22Rv1 (cell line): ENCODE measurements at regions not wholly inside any gene's neighbourhood (a gene's known extent, or its start where the extent isn't known, plus 50 kb on each side); places are given as distances from the start of the nearest gene placed in this dataset.

Source experiments
- H3K27ac ChIP-seq: fragments of 450-650 bp; 2 replicates; pipeline ENCODE4 v1.5.1; 2017
- CTCF ChIP-seq: fragments of 450-650 bp; IDR thresholded peaks from 2 replicates; pipeline ENCODE4 v1.5.1; 2017; ENCODE audit warnings: mild to moderate bottlenecking
- ZFX ChIP-seq: fragments of 450-650 bp; IDR thresholded peaks from 2 replicates; pipeline ENCODE4 v1.6.1; 2017; ENCODE audit warnings: antibody characterized with exemption, borderline replicate concordance

GRCh38 chrX:126064901-126065541 is 101.1 kb downstream of the DCAF12L2 start:
- no peak overlapping the region for H3K27ac ChIP-seq
- TF ChIP-seq ZFX (no peak), CTCF (no peak)

GRCh38 chrX:126065901-126066660 is 100.0 kb downstream of the DCAF12L2 start:
- TF ChIP-seq CTCF (no peak), ZFX (no peak)
- no peak overlapping the region for H3K27ac ChIP-seq
